Hepatocyte (in vitro differentiated cells): ENCODE measurements at regions not wholly inside any gene's neighbourhood (a gene's known extent, or its start where the extent isn't known, plus 50 kb on each side); places are given as distances from the start of the nearest gene placed in this dataset.

Source experiments
- CTCF ChIP-seq: fragments of 200-600 bp; sonication (generic); IDR thresholded peaks from 2 replicates; pipeline ENCODE4 v1.5.1; 2016; ENCODE audit warnings: antibody characterized with exemption, mild to moderate bottlenecking; ENCODE audit not compliant: poor library complexity
- EZH2 ChIP-seq: fragments of 200-600 bp; sonication (generic); IDR thresholded peaks from 2 replicates; pipeline ENCODE4 v1.6.1; 2016; ENCODE audit warnings: antibody characterized with exemption, mild to moderate bottlenecking, borderline replicate concordance
- EZH2phosphoT487 ChIP-seq: fragments of 200-600 bp; sonication (generic); IDR thresholded peaks from one replicate; pipeline ENCODE4 v1.6.1; 2018; ENCODE audit warnings: antibody characterized with exemption, mild to moderate bottlenecking, low read depth, moderate library complexity; ENCODE audit not compliant: unreplicated experiment, severe bottlenecking

- TF ChIP-seq CTCF (no peak), EZH2phosphoT487 (no peak), EZH2 (no peak)
Measured at GRCh38 chr4:162610116-162610515, 446.3 kb upstream of the FSTL5 start.
